ENCODE measurements at regions not wholly inside any gene's neighbourhood (a gene's known extent, or its start where the extent isn't known, plus 50 kb on each side); places are given as distances from the start of the nearest gene placed in this dataset.
A peak's percentile ranks its signal among the peaks of the same experiment; 100 is the strongest.

DNA sequence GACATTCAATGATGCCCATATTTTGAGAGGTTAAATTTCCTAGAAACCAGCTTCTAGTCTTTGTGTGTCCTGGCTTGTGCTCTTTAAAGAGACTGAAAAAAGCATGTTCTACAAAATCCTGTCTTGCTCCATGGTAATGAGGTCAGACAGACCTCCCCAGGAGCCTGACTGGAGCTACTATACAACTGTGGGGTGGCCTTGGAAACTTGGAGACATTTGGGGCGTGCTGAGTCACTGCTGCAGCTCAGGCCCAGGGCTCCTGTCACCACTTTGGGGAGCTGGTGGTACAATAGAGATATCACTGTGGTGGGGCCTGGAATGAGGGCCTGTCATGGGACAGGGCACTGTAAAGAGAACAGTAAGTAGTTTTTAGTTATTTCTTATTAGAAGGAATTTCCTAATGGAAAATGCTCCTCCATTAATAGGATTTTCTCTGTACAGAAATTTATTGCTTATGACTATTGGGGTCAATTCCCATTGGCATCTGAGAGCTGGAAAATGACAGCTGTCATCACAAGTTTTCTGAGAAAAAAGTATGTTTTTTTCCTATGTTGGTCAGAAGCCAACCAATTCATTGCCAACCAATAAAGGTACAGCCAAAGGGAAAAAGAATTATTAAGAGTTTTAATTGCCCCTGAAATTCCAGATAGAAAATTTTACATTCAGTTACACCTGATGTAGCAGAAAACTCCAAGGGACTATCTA, 207.4 kb upstream of the JADE1 start (continued):
- TF ChIP-seq ARID1B (IDR thresholded peaks at IDR 0.05): peak; percentile 22
- peak; percentile 71 for TF ChIP-seq MAFF (IDR thresholded peaks at IDR 0.05; ENCODE audit: low read length)
- TF ChIP-seq C11orf30 (IDR thresholded peaks at IDR 0.05; ENCODE audit: low read depth): peak; percentile 79; the same call in 1 of the 2 replicates
- peak; percentile 95 for TF ChIP-seq NFE2 (IDR thresholded peaks at IDR 0.05; ENCODE audit: low read depth)
- no peak for TF ChIP-seq PHF8 (IDR thresholded peaks at IDR 0.05; ENCODE audit: borderline replicate concordance, low read length)
- TF ChIP-seq LCOR (CRISPR knock-in tag; IDR thresholded peaks at IDR 0.05): peak; percentile 62; the same call in 1 of the 2 replicates
- TF ChIP-seq CTCF (IDR thresholded peaks at IDR 0.05 in 2 of 3, conservative IDR thresholded peaks at IDR 0.05 in 1 of 3; ENCODE audit: insufficient read depth in 2 of 3, low read depth in 1 of 3, low read length in 3 of 3): peak in 2 of 3 experiments; percentile 11 to 22; a peak in 2 of 6 replicates
- no peak for TF ChIP-seq ZNF239 (CRISPR knock-in tag; IDR thresholded peaks at IDR 0.05)
- peak; percentile 15; the same call in 1 of the 2 replicates for TF ChIP-seq RFX1 (IDR thresholded peaks at IDR 0.05)
- peak; percentile 50; the same call in 1 of the 2 replicates for TF ChIP-seq TCF3 (CRISPR knock-in tag; IDR thresholded peaks at IDR 0.05)
- TF ChIP-seq LEF1 (IDR thresholded peaks at IDR 0.05): no peak
- peak; percentile 83 for TF ChIP-seq MAFG (tag; conservative IDR thresholded peaks at IDR 0.05)
- TF ChIP-seq TAL1 (IDR thresholded peaks at IDR 0.05): no peak
- no peak for TF ChIP-seq MED1 (CRISPR knock-in tag; IDR thresholded peaks at IDR 0.05; ENCODE audit: borderline replicate concordance)
- TF ChIP-seq ZFX (CRISPR knock-in tag; IDR thresholded peaks at IDR 0.05): peak; percentile 59
- TF ChIP-seq ETV5 (CRISPR knock-in tag; IDR thresholded peaks at IDR 0.05; ENCODE audit: low read depth): no peak
- TF ChIP-seq BHLHE40 (IDR thresholded peaks at IDR 0.05; ENCODE audit: low read length): peak; percentile 8; the same call in 1 of the 2 replicates
- 0 out of 4 replicates have a peak, but pooled peaks of 1 of the 2 experiments have one; percentile 35 for TF ChIP-seq MAZ (CRISPR knock-in tag; conservative IDR thresholded peaks at IDR 0.05 in 1 of 2, IDR thresholded peaks at IDR 0.05 in 1 of 2)
- peak; percentile 29; the same call in 1 of the 2 replicates for TF ChIP-seq ZNF121 (CRISPR knock-in tag; conservative IDR thresholded peaks at IDR 0.05)
- TF ChIP-seq, protein P1, sequence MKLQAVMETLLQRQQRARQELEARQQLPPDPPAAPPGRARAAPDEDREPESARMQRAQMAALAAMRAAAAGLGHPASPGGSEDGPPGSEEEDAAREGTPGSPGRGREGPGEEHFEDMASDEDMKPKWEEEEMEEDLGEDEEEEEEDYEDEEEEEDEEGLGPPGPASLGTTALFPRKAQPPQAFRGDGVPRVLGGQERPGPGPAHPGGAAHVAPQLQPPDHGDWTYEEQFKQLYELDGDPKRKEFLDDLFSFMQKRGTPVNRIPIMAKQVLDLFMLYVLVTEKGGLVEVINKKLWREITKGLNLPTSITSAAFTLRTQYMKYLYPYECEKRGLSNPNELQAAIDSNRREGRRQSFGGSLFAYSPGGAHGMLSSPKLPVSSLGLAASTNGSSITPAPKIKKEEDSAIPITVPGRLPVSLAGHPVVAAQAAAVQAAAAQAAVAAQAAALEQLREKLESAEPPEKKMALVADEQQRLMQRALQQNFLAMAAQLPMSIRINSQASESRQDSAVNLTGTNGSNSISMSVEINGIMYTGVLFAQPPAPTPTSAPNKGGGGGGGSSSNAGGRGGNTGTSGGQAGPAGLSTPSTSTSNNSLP (IDR thresholded peaks at IDR 0.05; ENCODE audit: borderline replicate concordance, low read depth, low read length): 0 out of 2 replicates have a peak, but pooled peaks have one; percentile 9
- TF ChIP-seq MAFK (IDR thresholded peaks at IDR 0.05; ENCODE audit: low read length): peak; percentile 76
- TF ChIP-seq EP300 (IDR thresholded peaks at IDR 0.05; ENCODE audit: low read length): peak; percentile 39; the same call in 1 of the 2 replicates
- no peak for TF ChIP-seq HOMEZ (CRISPR knock-in tag; IDR thresholded peaks at IDR 0.05)
